Putamen (tissue), 1 donor: ENCODE measurements at regions not wholly inside any gene's neighbourhood (a gene's known extent, or its start where the extent isn't known, plus 50 kb on each side); places are given as distances from the start of the nearest gene placed in this dataset.

ENCODE experiments used
- DNase-seq: peaks from one replicate; pipeline ENCODE4 v3.0.0-alpha.2; 2016; ENCODE audit warnings: low spot score

GRCh38 chr1:116262995-116263385, 110.1 kb upstream of the ATP1A1 start:
- no peak for DNase-seq

GRCh38 chr1:116265931-116266863, 106.8 kb upstream of the ATP1A1 start:
- no peak for DNase-seq

DNA sequence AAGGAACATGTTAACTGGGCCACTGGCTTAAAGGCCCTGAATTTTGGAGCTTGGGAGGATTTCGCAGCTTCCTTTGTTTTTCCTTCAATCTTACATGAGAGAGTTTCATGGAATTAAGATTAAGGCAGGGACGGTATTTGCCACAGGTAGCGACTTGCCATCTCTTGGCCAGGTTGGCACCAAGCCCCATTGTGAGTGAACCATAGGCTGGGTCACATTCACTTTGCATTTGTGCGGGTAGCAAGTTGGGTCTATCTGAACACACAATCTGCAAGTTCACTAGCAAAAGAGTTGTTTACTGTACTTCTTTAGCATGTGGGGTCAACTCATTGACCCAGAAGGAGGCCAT, 106.2 kb upstream of the ATP1A1 start:
- DNase-seq: no peak

DNA sequence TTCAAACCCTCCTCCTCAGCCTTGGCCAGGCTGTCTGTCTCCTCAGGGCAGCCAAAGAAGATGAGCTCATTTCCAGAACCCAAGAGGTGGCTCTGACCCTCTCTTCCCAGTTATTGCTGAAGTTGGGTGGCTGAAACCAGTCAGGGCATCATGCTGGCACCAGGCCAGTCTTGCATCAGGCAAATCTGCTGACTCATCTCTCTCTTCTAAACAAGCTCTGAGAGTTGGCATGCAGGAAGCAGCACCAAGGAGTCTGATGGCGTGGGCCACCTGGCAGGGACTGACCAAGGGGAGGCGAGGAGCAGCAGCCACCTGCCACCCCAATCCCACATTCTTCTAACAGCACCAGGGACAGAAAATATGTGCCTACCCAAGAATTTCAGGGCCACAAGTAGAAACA, 104.8 kb upstream of the ATP1A1 start:
- DNase-seq: no peak

DNA sequence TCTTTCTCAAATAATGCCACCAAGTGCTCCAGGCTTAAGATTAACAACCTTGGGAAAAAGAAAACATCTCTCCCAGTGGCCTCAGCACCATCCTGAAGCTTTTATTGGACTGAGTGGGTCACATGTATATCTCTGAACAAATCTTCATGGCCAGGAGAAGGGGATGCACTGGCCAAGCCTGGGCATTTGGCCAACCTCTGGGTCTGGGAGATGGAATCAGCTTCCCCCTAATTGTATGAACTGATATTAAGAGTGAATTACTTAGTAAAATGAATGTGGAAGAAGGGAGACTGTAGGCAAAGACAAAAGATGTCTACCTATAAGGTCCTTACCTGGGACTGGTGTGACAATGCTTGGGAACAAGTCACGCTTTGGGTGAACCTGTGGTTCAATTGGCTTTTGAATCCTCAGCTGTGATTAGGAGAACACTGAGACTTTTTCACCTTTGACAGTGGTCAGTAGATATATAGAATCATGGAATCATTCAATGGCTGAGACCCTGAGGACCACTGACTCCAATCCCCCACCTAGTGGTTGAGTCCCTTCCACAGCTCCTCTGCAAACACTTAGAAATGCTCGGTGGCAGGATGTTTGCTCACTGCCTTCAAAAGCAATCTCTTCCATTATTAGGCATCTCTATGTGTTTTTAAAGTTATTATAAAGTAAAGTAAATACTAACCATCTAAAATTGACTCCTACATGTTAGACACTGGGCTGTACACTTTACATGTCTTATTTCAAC, 102.6 kb upstream of the ATP1A1 start:
- no peak for DNase-seq

DNA sequence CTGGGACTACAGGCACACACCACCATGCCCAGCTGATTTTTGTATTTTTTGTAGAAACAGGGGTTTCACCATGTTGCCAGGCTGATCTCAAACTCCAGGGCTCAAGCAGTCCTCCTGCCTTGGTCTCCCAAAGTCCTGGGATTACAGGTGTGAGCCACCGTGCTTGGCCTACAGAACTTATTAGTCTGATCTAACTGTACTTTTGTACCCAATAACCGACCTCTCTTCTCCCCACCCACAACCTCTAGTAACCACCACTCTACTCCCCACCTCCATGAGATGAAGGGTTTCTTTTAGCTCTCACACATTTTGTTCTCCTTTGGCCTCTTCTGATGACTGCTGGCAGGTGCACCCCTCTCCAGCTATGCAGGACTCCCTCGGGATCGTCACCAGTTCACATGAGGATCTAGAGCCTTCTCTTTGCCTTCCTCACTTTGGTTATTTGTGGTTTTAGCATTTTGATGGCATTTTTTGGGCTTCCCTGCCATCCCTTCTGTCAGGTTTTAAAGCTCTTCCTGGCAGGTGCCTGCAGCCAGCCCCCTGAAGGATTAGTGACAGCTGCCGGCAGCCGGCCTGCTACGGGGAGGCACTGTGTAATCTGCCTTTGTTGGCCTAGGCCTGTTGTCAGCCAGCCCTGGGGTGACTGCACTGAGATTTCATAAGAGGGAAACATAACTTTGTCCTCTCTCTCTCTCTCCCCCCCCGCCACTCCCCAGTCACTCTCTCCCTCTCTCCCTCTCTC, 99.8 kb upstream of the ATP1A1 start:
- DNase-seq: no peak

- no peak for DNase-seq
Measured at GRCh38 chr1:116276532-116276931, 96.5 kb upstream of the ATP1A1 start.

DNA sequence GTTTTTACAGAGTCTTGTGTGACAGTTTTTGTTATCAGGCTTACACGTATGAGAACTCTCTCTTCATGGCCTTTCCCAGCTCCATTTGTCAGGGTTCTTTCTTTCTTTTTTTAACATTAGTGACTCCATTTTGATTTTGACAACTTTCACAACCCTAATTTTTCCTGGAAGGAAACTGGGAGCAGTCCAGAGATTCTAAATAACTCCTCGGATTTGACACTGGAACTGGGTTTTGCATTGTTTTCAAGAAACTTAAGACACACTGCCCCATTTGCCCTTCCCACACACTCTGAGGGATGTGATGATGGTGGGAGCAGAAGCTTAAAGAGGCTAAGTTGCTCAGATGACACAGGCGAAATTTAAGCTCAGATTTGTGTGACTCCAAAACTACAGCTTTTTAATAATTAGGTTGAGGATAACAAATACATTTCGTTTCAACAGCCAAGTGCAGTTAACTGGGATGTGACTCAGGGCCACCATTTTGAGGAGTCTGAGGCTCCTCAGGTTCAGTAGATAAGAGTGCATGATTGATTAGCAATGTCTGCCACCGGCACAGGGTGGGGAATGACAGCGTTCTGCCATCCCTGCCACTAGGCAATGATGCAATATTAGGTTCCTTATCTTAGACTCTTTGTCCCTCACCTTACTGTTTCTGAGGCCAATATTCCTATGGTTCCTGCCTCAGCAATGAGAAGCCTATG, 95.1 kb upstream of the ATP1A1 start:
- no peak for DNase-seq

DNA sequence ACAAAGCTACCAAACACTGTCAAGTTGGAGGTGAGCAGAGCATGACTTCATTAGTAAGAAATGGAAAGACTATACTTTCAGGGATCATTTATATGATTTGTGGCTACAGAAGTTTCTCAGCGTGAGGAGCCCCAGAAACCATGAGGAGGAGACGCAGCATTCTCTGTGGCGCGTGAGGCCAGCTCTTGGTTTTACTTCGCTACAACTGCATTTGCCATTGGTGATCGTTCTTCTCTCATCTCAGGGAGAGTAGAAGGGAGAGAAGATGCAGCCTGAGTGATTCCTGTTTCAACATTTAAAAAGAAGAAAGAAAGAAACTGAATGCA, 94.5 kb upstream of the ATP1A1 start:
- no peak for DNase-seq

- DNase-seq: no peak
Measured at GRCh38 chr1:116279715-116280114, 93.3 kb upstream of the ATP1A1 start.

DNA sequence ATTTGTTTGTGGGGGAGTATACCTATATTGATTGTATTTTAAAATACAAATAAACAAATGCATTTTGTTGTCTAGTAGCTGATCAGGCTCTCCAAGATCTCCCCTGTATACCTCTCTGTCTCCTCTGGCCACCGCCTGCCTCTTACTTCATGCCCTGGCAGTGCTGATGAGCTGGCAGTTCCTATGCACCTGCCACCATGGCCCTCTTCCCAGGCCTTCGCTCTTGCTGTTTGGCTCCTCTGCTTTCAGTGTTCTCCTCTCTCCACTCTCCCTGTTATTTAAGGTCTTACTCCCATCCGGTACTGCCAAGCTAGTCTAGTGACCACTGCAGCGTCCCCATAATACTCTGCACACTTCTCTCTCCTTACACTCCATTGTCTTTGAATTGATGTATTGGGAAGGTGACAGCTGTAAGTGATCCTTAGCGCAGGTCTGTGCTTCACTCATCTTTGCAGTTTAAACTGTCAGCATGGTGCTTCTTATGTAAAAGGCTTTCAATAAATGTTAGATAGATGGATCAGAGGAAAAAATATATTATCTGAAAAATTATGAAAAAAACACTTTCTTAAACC, 88.1 kb upstream of the ATP1A1 start:
- DNase-seq: no peak

DNA sequence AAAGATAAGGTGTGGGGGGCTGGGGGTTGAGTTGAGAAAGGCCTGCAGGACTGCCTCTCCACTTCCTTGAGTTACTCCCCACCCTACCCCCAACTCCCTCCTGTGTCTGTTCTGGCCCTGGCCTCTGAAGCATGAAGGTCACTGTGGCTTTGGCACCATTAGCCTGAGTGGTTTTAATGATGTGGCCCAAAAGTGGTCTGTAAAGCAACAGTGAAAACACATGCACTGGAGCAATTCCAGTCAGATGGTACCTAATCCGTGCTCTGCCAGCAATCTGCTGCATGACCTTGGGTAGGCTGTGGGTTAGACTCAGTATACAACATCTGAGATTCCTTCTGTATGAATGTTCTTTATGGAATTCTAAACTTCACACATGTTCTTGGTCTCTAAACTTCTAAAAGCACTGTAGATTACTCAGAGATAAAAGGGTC, 86.5 kb upstream of the ATP1A1 start:
- no peak for DNase-seq

- no peak for DNase-seq
Measured at GRCh38 chr1:116287341-116288200, 85.5 kb upstream of the ATP1A1 start.

DNA sequence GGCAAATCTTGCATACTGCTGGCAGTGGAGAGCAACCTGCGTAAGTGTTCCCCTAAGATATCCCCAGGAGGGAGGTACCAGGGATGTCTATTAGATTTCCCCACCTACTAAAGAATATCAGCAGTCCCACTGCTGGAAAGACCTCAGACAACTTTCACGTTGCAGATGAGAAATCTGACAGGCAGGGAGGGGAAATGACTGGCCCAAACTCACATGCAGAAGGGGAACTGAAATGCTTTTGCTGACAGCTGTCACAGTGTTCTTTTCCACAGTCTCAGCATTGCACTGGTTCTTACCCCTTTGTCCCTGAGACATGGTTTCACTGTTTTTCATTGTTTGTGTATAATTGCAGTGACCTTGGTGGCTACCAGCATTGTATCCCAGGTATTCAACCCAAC, 84.8 kb upstream of the ATP1A1 start:
- DNase-seq: no peak

- no peak for DNase-seq
Measured at GRCh38 chr1:116289193-116289592, 83.9 kb upstream of the ATP1A1 start.

GRCh38 chr1:116290085-116290705, 82.8 kb upstream of the ATP1A1 start:
- no peak for DNase-seq

DNA sequence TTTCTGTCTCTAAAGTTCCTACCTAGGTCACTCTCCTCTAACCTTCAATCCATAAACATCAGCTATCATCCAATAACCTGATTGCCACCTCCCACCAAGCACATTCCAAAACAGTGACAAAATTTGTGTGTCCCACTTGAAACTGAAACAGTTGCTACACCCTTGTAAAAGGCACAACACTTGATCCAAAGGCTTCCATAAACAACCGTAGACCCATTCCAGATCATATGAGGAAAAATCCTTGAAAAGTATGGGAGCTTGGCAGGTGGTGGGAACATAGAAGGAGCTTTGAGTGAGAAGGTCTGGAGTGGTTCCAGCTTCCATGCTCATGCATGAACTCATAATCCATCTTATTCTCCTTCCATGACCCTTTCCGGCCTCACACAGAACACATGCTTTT, 82.0 kb upstream of the ATP1A1 start:
- DNase-seq: no peak

- DNase-seq: no peak
Measured at GRCh38 chr1:116292929-116293725, 79.9 kb upstream of the ATP1A1 start.

DNA sequence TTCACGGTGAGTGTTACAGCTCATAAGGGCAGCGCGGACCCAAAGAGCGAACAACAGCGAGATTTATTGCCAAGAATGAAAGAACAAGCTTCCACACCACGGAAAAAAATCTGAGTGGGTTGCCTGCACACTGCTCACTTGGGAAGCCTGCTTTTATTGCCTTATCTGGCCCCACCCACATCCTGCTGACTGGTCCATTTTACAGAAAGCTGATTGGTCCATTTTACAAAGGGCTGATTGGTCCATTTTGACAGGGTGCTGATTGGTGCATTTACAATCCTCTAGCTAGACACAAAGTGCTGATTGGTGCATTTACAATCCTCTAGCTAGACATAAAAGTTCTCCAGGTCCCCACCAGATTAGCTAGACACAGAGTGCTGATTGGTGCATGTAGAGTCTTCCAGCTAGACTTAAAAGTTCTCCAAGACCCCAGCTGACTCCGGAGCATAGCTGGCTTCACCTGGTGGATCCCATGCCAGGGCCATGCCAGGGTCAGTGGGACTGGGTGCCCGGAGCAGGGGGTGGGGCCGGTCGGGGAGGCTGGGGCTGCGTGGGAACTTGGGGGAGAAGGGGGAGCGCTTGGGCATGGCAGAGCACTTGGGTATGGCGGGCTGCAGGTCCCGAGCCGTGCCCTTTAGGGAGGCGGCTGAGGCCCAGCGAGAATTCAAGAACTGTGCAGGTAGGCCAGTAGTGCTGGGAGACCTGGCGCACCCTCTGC, 75.4 kb upstream of the ATP1A1 start:
- no peak for DNase-seq
